Astrocyte of the spinal cord (primary cell): ENCODE measurements at regions not wholly inside any gene's neighbourhood (a gene's known extent, or its start where the extent isn't known, plus 50 kb on each side); places are given as distances from the start of the nearest gene placed in this dataset.

ENCODE experiments used
- DNase-seq: peaks from one replicate; pipeline ENCODE4 v3.0.0; 2011; ENCODE audit warnings: low read depth, low spot score
- H3K4me3 ChIP-seq: 2 replicates; pipeline ENCODE4 v1.5.1; 2011; ENCODE audit warnings: low read depth, mild to moderate bottlenecking, low read length, moderate library complexity
- CTCF ChIP-seq: IDR thresholded peaks from 2 replicates; pipeline ENCODE4 v1.5.1; 2012; ENCODE audit warnings: low read depth, mild to moderate bottlenecking, low read length, inconsistent platforms
- in situ Hi-C: cut with HindIII; loops from 2 replicates; pipeline ENCODE4 v1.10.0; 2017; ENCODE audit warnings: low sequenced_read_pairs

DNA sequence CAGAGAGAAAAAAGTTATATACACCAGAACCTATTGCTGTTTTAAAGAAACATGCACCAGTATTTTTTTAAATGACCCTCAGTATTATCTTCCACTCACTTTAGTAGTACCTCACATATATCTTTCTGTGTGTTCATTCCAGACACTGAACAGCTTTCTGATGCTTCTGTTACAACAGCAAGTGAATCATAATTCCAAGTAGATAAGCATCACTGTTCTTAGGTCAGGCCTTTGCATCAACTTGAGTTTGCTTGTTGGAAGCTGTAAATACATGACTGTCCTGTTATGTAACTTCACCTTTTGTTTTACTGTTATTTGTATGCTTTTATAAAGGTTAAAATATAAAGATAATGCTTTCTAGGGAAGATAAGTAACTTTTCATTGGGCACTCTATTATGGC lies 184.4 kb downstream of the ISL1 start:
- no peak for TF ChIP-seq CTCF
- no peak for DNase-seq
- in situ Hi-C loops: no loop called here
- no peak overlapping the region for H3K4me3 ChIP-seq

GRCh38 chr5:51573835-51574234 lies 190.6 kb downstream of the ISL1 start:
- TF ChIP-seq CTCF: no peak
- in situ Hi-C loops: no loop called here
- H3K4me3 ChIP-seq: no peak overlapping the region
- no peak for DNase-seq

DNA sequence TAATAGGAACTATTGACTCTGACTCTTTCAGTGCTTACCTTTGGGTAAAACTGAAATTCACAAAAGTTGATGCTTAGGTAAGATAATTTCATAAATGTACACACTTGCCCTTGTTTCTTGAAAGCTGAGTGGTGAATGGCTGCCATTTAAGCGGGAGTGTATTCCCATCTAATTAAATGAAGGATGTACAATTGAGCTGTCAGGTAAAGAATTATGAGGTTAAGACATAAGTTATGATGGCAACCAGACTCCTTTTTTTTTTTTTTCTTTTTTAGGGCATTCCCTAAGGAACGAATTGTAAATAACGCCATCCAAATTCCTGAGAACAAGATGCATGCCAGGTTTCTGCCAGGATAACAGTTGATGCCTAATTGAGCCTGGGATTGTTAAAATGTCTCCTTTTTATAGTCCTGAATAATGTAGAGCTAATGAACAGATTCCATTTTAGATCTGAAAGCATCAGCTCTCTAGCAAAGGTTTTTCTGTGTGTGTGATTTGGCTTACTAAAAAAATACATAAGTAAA lies 199.7 kb downstream of the ISL1 start:
- no peak for TF ChIP-seq CTCF
- H3K4me3 ChIP-seq: no peak overlapping the region
- in situ Hi-C loops: no loop called here
- DNase-seq: no peak

GRCh38 chr5:51598026-51598425 lies 214.8 kb downstream of the ISL1 start:
- no peak for TF ChIP-seq CTCF
- in situ Hi-C loops: no loop called here
- no peak for DNase-seq
- H3K4me3 ChIP-seq: no peak overlapping the region

DNA sequence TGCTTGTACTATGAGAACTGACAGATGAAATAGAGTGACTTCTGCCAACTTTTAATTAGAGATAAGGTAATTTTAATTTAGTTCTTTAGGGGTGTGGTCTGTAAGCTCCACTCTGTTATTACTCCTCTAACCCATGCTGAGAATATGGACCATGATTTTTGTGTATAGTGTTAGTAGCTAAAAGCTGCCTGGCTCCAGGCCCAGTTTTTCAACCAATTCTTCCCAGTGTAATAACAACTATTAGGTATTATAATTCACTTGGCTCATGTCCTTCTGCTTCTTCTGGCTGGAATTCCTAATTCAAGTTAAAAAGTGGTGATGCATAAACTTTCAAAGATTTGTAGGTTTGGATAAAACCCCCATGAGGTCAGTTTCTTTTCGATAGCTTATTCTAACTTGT lies 216.3 kb downstream of the ISL1 start:
- DNase-seq: no peak
- H3K4me3 ChIP-seq: no peak overlapping the region
- no peak for TF ChIP-seq CTCF
- in situ Hi-C loops: no loop called here

GRCh38 chr5:51604324-51604723 lies 221.1 kb downstream of the ISL1 start:
- in situ Hi-C loops: no loop called here
- no peak for DNase-seq
- TF ChIP-seq CTCF: no peak
- H3K4me3 ChIP-seq: no peak overlapping the region

DNA sequence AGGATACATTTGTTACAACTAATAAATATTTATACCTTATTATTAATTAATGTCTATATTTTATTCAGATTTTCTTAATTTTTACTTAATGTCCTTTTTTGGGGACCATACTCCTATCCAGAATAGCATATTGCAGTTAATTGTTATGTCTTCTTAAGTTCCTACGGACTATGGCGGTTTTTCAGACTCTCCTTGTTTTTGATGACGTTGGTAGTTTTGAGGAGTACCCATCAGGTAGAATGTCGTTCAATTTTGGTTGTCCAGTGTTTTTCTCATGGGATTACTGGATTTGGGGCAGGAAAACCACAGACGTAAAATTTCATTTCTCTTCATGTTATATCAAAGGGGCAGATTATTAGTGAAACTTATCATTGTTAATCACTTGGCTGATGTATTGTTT lies 223.7 kb downstream of the ISL1 start:
- TF ChIP-seq CTCF: no peak
- in situ Hi-C loops: no loop called here
- no peak overlapping the region for H3K4me3 ChIP-seq
- DNase-seq: no peak
